Pancreas (tissue), 10 donors: ENCODE measurements at regions not wholly inside any gene's neighbourhood (a gene's known extent, or its start where the extent isn't known, plus 50 kb on each side); places are given as distances from the start of the nearest gene placed in this dataset.
"Not testable (repeated sequence)": the region's sequence is repeated elsewhere in the genome, so short reads cannot be mapped to it uniquely, and the experiment has no call there.

Experiments used
- ATAC-seq, 4 donors: fragments of 200-7000 bp; cut with Tn5 transposase; one replicate each; pipeline versions ENCODE4 v1.8.0 to v1.9.1; 2020; ENCODE audit warnings: mild to moderate bottlenecking in 4 of 4, moderate library complexity in 4 of 4
- DNase-seq, 6 donors: peaks; one replicate each; pipeline ENCODE4 v3.0.0-alpha.2; 2020
- FAIRE-seq: peaks from 2 replicates; lab custom pipeline; 2012; peaks lifted over from hg19 to GRCh38; lab: Jason Lieb, UNC
- H3K27ac ChIP-seq, 4 donors: fragments of 200-600 bp; sonication (generic); 1 replicate in 3 of 4; 2 replicates in 1 of 4; pipeline versions ENCODE4 v1.5.0 to v1.8.0; 2020
- H3K27me3 ChIP-seq, 4 donors: fragments of 200-600 bp; one replicate each; pipeline ENCODE4 v1.8.0; 2021
- H3K36me3 ChIP-seq, 3 donors: fragments of 200-600 bp; sonication (generic) in 1 of 3; one replicate each; pipeline versions ENCODE4 v1.5.0 to v1.8.0; 2020 to 2021
- H3K4me1 ChIP-seq, 3 donors: fragments of 200-600 bp; one replicate each; pipeline ENCODE4 v1.8.0; 2021
- H3K4me3 ChIP-seq, 4 donors: fragments of 200-600 bp; sonication (generic) in 2 of 4; one replicate each; pipeline versions ENCODE4 v1.5.0 to v1.8.0; 2020 to 2021
- H3K9me3 ChIP-seq, 4 donors: fragments of 200-600 bp; one replicate each; pipeline ENCODE4 v1.8.0; 2021
- WGBS, 2 donors: extraction: QIAGEN DNeasy Blood & Tissue Kit; methylation state at CpG; one replicate each; pipeline ENCODE4 v1.1.7; 2013; 5-methylcytosine and 5-hydroxymethylcytosine counted together
- intact Hi-C, 3 donors: fragments of 100-400 bp; cut with DNase I; formaldehyde crosslinking; loops; one replicate each; pipeline versions ENCODE4 v1.11.1 to v1.14.2; 2022
- TF ChIP-seq, protein P1 (sequence below), 4 donors: fragments of 200-600 bp; sonication (generic) in 3 of 4; IDR thresholded peaks; one replicate each; pipeline versions ENCODE4 v1.5.0 to v1.8.0; 2021; ENCODE audit warnings: antibody characterized with exemption in 4 of 4
- donor health status: healthy with polysubstance abuse.
- donor health status: DM: no; HTN: no; CAD: no; lungs with moderate emphysema.
- donor health status: DM: no; HTN: no; CAD: no.
- donor health status: control.
- donor health status: control.
- donor health status: Bipolar disorder and iron deficiency.
- donor health status: DM: yes; HTN: yes; CAD: no.
- donor health status: DM: no; HTN: no; CAD: no.
- donor health status: DM: no; HTN: no; CAD: no.
- donor health status: DM: yes; HTN: yes; CAD: no.

DNA sequence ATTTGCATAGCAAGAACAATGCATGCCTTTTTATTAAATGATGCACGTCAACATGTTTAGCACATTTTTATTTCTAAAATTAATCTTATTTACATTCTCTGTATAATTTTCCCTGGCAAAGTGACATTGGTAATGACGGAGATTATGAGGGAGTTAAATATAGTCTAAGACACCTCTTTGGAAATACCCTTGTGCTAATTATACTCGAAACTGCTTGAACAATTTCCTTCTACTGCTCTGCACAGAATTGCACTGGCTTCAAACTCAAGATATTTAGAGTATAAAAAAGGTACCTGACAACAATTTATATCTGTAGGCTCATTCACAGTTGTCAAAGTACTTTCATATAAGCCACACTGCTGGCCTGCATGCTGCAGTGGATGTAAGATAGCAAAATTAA, 602.7 kb downstream of the NXPH1 start:
- intact Hi-C loops = no loop called here
- FAIRE-seq = no peak
- DNase-seq = no peak
- H3K9me3 ChIP-seq = no peaks in the 10 kb centered on the region
- TF ChIP-seq, protein P1, sequence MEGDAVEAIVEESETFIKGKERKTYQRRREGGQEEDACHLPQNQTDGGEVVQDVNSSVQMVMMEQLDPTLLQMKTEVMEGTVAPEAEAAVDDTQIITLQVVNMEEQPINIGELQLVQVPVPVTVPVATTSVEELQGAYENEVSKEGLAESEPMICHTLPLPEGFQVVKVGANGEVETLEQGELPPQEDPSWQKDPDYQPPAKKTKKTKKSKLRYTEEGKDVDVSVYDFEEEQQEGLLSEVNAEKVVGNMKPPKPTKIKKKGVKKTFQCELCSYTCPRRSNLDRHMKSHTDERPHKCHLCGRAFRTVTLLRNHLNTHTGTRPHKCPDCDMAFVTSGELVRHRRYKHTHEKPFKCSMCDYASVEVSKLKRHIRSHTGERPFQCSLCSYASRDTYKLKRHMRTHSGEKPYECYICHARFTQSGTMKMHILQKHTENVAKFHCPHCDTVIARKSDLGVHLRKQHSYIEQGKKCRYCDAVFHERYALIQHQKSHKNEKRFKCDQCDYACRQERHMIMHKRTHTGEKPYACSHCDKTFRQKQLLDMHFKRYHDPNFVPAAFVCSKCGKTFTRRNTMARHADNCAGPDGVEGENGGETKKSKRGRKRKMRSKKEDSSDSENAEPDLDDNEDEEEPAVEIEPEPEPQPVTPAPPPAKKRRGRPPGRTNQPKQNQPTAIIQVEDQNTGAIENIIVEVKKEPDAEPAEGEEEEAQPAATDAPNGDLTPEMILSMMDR (IDR thresholded peaks at IDR 0.05) = no peak
- no peaks in the 10 kb centered on the region for H3K4me1 ChIP-seq
- no peaks in the 10 kb centered on the region for H3K27me3 ChIP-seq
- ATAC-seq = no peak
- 50 to 52% methylated on average over 3 of the region's 3 CpGs for WGBS, 2 donors
- no peak overlapping the region for H3K4me3 ChIP-seq
- H3K36me3 ChIP-seq = no peaks in the 10 kb centered on the region
- no peak overlapping the region for H3K27ac ChIP-seq

DNA sequence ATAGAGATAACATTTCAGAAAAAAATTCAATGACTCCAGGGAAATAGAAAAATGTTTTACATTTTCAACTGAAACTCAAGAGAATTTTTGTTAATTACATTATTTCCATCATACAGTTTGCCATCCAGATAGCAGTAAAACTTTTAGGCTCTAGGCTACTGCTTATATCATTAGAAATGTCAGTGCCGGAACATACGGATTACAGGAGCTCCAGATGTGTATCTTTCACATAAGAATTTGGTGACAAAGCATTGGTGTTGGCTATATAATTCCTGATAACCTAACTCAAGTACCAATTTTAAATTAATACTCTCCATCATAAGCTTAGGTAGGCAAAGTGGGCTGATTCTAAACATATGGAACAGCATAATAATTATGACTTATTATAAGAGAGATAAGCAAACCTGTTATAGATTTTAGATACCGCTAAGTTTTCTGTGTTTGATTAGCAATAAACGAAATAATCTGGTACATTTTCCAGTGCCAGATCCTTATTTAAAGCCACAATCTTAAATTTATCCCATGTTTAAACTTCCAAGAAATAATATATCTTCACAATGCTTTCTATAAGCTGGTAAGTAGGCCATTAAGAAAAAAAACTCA, 637.9 kb downstream of the NXPH1 start:
- TF ChIP-seq, protein P1 (IDR thresholded peaks at IDR 0.05) = no peak
- DNase-seq (no peak), ATAC-seq (no peak), FAIRE-seq (no peak)
- Histone ChIP-seq H3K4me3 (no peak overlapping the region), H3K4me1 (no peaks in the 10 kb centered on the region), H3K27me3 (no peaks in the 10 kb centered on the region), H3K36me3 (no peaks in the 10 kb centered on the region), H3K27ac (no peak overlapping the region), H3K9me3 (no peaks in the 10 kb centered on the region)
- intact Hi-C loops = no loop called here
- WGBS, 2 donors = 58% methylated on average over 4 of the region's 4 CpGs

DNA sequence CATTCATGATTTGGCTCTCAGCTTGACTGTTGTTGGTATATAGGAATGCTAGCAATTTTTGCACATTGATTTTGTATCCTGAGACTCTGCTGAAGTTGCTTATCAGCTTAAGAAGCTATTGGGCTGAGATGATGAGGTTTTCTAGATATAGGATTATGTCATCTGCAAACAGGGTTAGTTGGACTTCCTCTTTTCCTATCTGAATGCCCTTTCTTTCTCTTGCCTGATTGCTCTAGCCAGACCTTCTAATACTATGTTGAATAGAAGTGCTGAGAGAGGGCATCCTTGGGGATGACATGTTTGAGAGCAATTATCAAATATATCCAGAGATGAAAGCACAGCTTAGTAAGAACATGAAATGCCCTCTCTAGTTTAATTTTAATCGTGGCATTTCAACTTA, 642.4 kb downstream of the NXPH1 start:
- intact Hi-C loops = not testable (repeated sequence)

DNA sequence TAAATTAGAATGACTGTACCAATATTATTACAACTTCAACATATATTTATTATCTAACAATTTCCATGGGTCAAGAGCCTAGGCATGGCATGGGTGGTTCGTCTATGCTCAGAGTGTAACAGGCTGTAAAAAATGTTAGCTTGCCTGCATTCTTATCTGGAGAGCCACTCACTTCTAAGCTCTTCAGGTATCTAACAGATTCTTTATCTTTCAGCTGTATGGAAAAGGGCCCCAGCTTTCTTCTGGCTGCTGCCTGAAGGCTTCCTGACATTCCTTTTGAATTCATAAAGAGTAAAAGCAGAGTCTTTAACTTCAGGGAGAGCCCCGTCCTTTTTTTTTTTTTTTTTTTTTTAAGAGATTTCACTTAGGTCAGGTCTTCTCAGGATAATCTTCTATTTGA, 648.8 kb downstream of the NXPH1 start:
- no peaks in the 10 kb centered on the region for H3K36me3 ChIP-seq
- H3K27ac ChIP-seq = no peak overlapping the region
- DNase-seq (no peak), ATAC-seq (no peak), FAIRE-seq (no peak)
- H3K4me3 ChIP-seq = no peak overlapping the region
- TF ChIP-seq, protein P1 (IDR thresholded peaks at IDR 0.05) = no peak
- no peaks in the 10 kb centered on the region for H3K9me3 ChIP-seq
- H3K27me3 ChIP-seq = no peaks in the 10 kb centered on the region
- H3K4me1 ChIP-seq = no peaks in the 10 kb centered on the region
- 19 to 21% methylated on average over 2 of the region's 2 CpGs for WGBS, 2 donors
- intact Hi-C loops = no loop called here

More for the DNA sequence above, 642.4 kb downstream of the NXPH1 start:
- H3K4me1 ChIP-seq, DNase-seq, H3K4me3 ChIP-seq, H3K36me3 ChIP-seq, H3K27me3 ChIP-seq, H3K27ac ChIP-seq, FAIRE-seq, ATAC-seq, H3K9me3 ChIP-seq: not testable (repeated sequence)
- 33 to 56% methylated on average over 1 of the region's 1 CpG for WGBS, 2 donors

DNA sequence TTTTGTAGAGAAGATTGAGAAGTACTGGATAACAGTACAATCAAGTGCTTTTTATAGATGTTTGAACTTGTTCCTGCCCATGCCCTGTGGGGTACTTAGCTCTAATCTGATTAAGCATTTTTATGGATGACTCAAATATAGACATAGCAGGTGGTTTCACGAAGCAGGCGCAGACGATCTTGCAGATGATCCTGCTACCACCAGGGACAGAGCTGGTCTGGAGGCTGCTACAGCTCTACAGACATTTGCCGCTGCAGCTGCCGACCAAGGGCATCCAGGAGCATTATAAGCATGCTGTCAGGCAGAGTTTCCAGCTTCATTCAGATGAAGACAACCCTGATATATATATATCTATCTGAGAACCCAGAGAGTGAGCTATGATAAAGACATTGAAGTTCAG, 650.4 kb downstream of the NXPH1 start:
- peak in 1 of 6 donors; percentile 12 for DNase-seq
- FAIRE-seq = no peak
- H3K27me3 ChIP-seq = no peaks in the 10 kb centered on the region
- H3K36me3 ChIP-seq = no peaks in the 10 kb centered on the region
- no peak overlapping the region for H3K4me3 ChIP-seq
- TF ChIP-seq, protein P1 (IDR thresholded peaks at IDR 0.05) = no peak
- ATAC-seq = no peak
- H3K4me1 ChIP-seq = no peaks in the 10 kb centered on the region
- WGBS, 2 donors = 62 to 71% methylated on average over 5 of the region's 5 CpGs
- no peak overlapping the region for H3K27ac ChIP-seq
- H3K9me3 ChIP-seq = no peaks in the 10 kb centered on the region
- intact Hi-C loops = no loop called here
